CD14-positive monocyte (primary cell): ENCODE measurements at regions not wholly inside any gene's neighbourhood (a gene's known extent, or its start where the extent isn't known, plus 50 kb on each side); places are given as distances from the start of the nearest gene placed in this dataset.

Experiments used
- DNase-seq, 3 donors: peaks; one replicate each; pipeline ENCODE4 v3.0.0-alpha.2; 2011 to 2022
- H2AFZ ChIP-seq: 2 replicates; pipeline ENCODE4 v1.6.0; 2012; ENCODE audit warnings: mild to moderate bottlenecking, low read depth, low read length, inconsistent platforms; ENCODE audit not compliant: insufficient read depth, poor library complexity, severe bottlenecking
- H3K27ac ChIP-seq, 2 donors: 1 replicate in 1 of 2; 2 replicates in 1 of 2; pipeline ENCODE4 v1.5.1; 2012 to 2013; ENCODE audit warnings: low read length in 2 of 2, control low read depth in 1 of 2, inconsistent platforms in 1 of 2, low read depth in 1 of 2, mild to moderate bottlenecking in 1 of 2
- H3K27me3 ChIP-seq, 2 donors: one replicate each; pipeline versions ENCODE4 v1.6.0 to v1.6.1; 2011 to 2013; ENCODE audit warnings: low read length in 2 of 2; ENCODE audit not compliant: control insufficient read depth in 2 of 2, insufficient read depth in 2 of 2
- H3K36me3 ChIP-seq, 2 donors: replicated peaks in 1 of 2; 1 replicate in 1 of 2; 2 replicates in 1 of 2; pipeline versions ENCODE4 v1.5.1 to v1.6.1; 2012 to 2013; ENCODE audit warnings: low read length in 2 of 2, control low read depth in 1 of 2, inconsistent platforms in 1 of 2, mild to moderate bottlenecking in 1 of 2; ENCODE audit not compliant: insufficient read depth in 2 of 2, control insufficient read depth in 1 of 2
- H3K4me1 ChIP-seq, 2 donors: 1 replicate in 1 of 2; 2 replicates in 1 of 2; pipeline versions ENCODE4 v1.5.1 to v1.6.1; 2012 to 2013; ENCODE audit warnings: low read length in 2 of 2, control low read depth in 1 of 2, inconsistent platforms in 1 of 2, mild to moderate bottlenecking in 1 of 2, moderate library complexity in 1 of 2; ENCODE audit not compliant: insufficient read depth in 2 of 2, control insufficient read depth in 1 of 2
- H3K4me2 ChIP-seq: replicated peaks from 2 replicates; pipeline ENCODE3; 2012; ENCODE audit warnings: low read length, moderate library complexity, mild to moderate bottlenecking; ENCODE audit not compliant: poor library complexity, severe bottlenecking; ENCODE audit errors: extremely low read depth
- H3K4me3 ChIP-seq, 3 experiments: fragments of 200-600 bp in 1 of 3; sonication (generic) in 1 of 3; replicated peaks in 1 of 3; 1 replicate in 2 of 3; 2 replicates in 1 of 3; pipeline ENCODE4 v1.5.1; 2011 to 2013; ENCODE audit warnings: low read length in 3 of 3, mild to moderate bottlenecking in 3 of 3, control low read depth in 2 of 3, low read depth in 2 of 3, inconsistent platforms in 1 of 3, moderate library complexity in 1 of 3
- H3K79me2 ChIP-seq: 2 replicates; pipeline ENCODE4 v1.6.0; 2012; ENCODE audit warnings: mild to moderate bottlenecking, control low read depth, inconsistent platforms, low read length, moderate library complexity; ENCODE audit not compliant: insufficient read depth
- H3K9ac ChIP-seq: 2 replicates; pipeline ENCODE4 v1.6.0; 2017; ENCODE audit warnings: low read length, mild to moderate bottlenecking; ENCODE audit not compliant: insufficient read depth, poor library complexity, severe bottlenecking
- H3K9me3 ChIP-seq, 2 donors: replicated peaks in 1 of 2; 1 replicate in 1 of 2; 2 replicates in 1 of 2; pipeline versions ENCODE4 v1.5.1 to v1.6.1; 2012 to 2013; ENCODE audit warnings: low read length in 2 of 2, control low read depth in 1 of 2; ENCODE audit not compliant: control insufficient read depth in 1 of 2, insufficient read depth in 1 of 2
- H4K20me1 ChIP-seq: 2 replicates; pipeline ENCODE4 v1.6.0; 2012; ENCODE audit warnings: mild to moderate bottlenecking, low read length, control low read depth, moderate library complexity; ENCODE audit not compliant: insufficient read depth
- H3K27ac Mint-ChIP-seq, 7 donors: one replicate each; pipeline ENCODE4 v1.8.0; 2020; ENCODE audit warnings: mild to moderate bottlenecking in 7 of 7, mixed read lengths in 7 of 7, moderate library complexity in 6 of 7, inconsistent platforms in 2 of 7
- H3K27me3 Mint-ChIP-seq, 3 donors: one replicate each; pipeline ENCODE4 v1.8.0; 2021 to 2022; ENCODE audit warnings: low read depth in 3 of 3, mild to moderate bottlenecking in 3 of 3, mixed read lengths in 3 of 3, moderate library complexity in 3 of 3, inconsistent platforms in 1 of 3
- H3K36me3 Mint-ChIP-seq, 2 donors: one replicate each; pipeline ENCODE4 v1.8.0; 2020; ENCODE audit warnings: mixed read lengths in 2 of 2, inconsistent platforms in 1 of 2, mild to moderate bottlenecking in 1 of 2
- H3K4me1 Mint-ChIP-seq: one replicate; pipeline ENCODE4 v1.8.0; 2020; ENCODE audit warnings: mild to moderate bottlenecking, mixed read lengths
- H3K4me3 Mint-ChIP-seq, 2 donors: one replicate each; pipeline ENCODE4 v1.8.0; 2020; ENCODE audit warnings: mild to moderate bottlenecking in 2 of 2, mixed read lengths in 2 of 2, moderate library complexity in 1 of 2
- H3K9me3 Mint-ChIP-seq, 7 donors: one replicate each; pipeline ENCODE4 v1.8.0; 2020 to 2022; ENCODE audit warnings: mixed read lengths in 7 of 7, mild to moderate bottlenecking in 6 of 7, moderate library complexity in 6 of 7, inconsistent platforms in 2 of 7
- WGBS: methylation state at CpG from one replicate; pipeline ENCODE4 v1.1.5; 2013; ENCODE audit warnings: missing lambda C conversion rate; ENCODE audit not compliant: insufficient coverage; 5-methylcytosine and 5-hydroxymethylcytosine counted together
- intact Hi-C, 2 donors: fragments of 100-400 bp; cut with micrococcal nuclease; formaldehyde crosslinking; loops; one replicate each; pipeline versions ENCODE4 v1.15.0 to v1.15.1; 2023
- TF ChIP-seq, protein P1 (sequence below): fragments of 200-600 bp; IDR thresholded peaks from one replicate; pipeline ENCODE4 v1.8.0; 2022; ENCODE audit warnings: antibody characterized with exemption, mild to moderate bottlenecking

DNA sequence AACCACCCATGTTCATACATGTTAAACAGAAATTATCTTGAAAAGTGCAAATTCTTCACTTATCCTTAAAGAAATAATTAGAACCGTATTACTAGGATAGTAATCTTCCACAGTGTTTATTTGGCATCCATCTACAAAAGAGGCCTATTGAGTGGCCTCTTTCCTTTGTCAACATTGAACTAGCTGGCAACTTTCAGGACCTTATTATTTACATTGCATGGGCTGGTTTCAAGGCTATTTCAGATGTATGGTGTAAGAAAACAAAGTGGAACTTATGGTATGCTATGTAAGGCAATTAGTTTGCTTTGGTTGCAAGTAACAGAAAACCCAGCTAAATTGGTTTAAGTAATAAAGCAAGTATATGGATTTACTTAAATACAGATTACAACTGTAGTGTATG, 324.6 kb downstream of the RBM43 start:
- Histone ChIP-seq H3K27me3 (no peaks in the 10 kb centered on the region), H4K20me1 (no peaks in the 10 kb centered on the region), H3K4me3 (no peak overlapping the region), H3K4me2 (no peak overlapping the region), H3K9me3 (no peaks in the 10 kb centered on the region), H3K27ac (no peak overlapping the region), H2AFZ (no peak overlapping the region), H3K9ac (no peak overlapping the region), H3K79me2 (no peaks in the 10 kb centered on the region), H3K36me3 (no peaks in the 10 kb centered on the region), H3K4me1 (no peaks in the 10 kb centered on the region)
- no peak for DNase-seq
- Mint-ChIP-seq H3K4me3 (no peak overlapping the region), H3K4me1 (no peaks in the 10 kb centered on the region), H3K36me3 (no peaks in the 10 kb centered on the region), H3K27me3 (peaks cover 0 to 5% (median 0%) of the 10 kb centered on the region in 3 donors), H3K27ac (no peak overlapping the region), H3K9me3 (no peaks in the 10 kb centered on the region)
- no CpG with 5 or more reads among the region's 1 CpG for WGBS
- TF ChIP-seq, protein P1, sequence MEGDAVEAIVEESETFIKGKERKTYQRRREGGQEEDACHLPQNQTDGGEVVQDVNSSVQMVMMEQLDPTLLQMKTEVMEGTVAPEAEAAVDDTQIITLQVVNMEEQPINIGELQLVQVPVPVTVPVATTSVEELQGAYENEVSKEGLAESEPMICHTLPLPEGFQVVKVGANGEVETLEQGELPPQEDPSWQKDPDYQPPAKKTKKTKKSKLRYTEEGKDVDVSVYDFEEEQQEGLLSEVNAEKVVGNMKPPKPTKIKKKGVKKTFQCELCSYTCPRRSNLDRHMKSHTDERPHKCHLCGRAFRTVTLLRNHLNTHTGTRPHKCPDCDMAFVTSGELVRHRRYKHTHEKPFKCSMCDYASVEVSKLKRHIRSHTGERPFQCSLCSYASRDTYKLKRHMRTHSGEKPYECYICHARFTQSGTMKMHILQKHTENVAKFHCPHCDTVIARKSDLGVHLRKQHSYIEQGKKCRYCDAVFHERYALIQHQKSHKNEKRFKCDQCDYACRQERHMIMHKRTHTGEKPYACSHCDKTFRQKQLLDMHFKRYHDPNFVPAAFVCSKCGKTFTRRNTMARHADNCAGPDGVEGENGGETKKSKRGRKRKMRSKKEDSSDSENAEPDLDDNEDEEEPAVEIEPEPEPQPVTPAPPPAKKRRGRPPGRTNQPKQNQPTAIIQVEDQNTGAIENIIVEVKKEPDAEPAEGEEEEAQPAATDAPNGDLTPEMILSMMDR: no peak
- intact Hi-C loops: no loop called here

DNA sequence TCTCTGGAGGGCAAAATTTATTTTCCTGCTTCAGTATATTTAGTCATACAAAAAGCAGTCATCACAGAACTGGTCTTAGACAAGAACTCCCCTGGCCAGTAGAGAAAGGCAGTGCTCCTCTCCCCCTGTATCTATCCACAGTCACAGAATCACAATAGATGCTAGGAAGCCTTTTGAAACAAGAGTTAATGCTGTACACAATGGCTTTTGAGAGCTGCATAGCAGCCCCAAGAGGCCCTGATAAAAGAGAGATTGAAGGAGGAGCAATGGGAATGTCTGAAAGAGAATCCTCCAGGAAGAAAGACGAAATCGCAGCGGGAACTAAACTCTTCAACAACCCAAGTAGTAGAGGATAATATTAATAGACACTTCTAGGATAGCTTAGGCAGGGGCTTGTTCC, 330.2 kb downstream of the RBM43 start:
- H3K9ac ChIP-seq: no peak overlapping the region
- H3K4me2 ChIP-seq: no peak overlapping the region
- no peaks in the 10 kb centered on the region for H3K79me2 ChIP-seq
- H3K4me3 ChIP-seq: no peak overlapping the region
- H3K36me3 ChIP-seq: no peaks in the 10 kb centered on the region
- intact Hi-C loops: no loop called here
- Mint-ChIP-seq H3K4me3 (no peak overlapping the region), H3K4me1 (no peaks in the 10 kb centered on the region), H3K27ac (no peak overlapping the region), H3K27me3 (peaks cover 0 to 7% (median 1%) of the 10 kb centered on the region in 3 donors), H3K9me3 (peaks cover 0 to 2% (median 0%) of the 10 kb centered on the region in 7 donors), H3K36me3 (no peaks in the 10 kb centered on the region)
- TF ChIP-seq, protein P1: no peak
- no peaks in the 10 kb centered on the region for H3K27me3 ChIP-seq
- no peaks in the 10 kb centered on the region for H4K20me1 ChIP-seq
- WGBS: no CpG with 5 or more reads among the region's 3 CpGs
- no peak for DNase-seq
- no peak overlapping the region for H2AFZ ChIP-seq
- no peaks in the 10 kb centered on the region for H3K4me1 ChIP-seq
- no peak overlapping the region for H3K27ac ChIP-seq
- H3K9me3 ChIP-seq: no peaks in the 10 kb centered on the region
